ENCODE measurements at regions not wholly inside any gene's neighbourhood (a gene's known extent, or its start where the extent isn't known, plus 50 kb on each side); places are given as distances from the start of the nearest gene placed in this dataset.

DNA sequence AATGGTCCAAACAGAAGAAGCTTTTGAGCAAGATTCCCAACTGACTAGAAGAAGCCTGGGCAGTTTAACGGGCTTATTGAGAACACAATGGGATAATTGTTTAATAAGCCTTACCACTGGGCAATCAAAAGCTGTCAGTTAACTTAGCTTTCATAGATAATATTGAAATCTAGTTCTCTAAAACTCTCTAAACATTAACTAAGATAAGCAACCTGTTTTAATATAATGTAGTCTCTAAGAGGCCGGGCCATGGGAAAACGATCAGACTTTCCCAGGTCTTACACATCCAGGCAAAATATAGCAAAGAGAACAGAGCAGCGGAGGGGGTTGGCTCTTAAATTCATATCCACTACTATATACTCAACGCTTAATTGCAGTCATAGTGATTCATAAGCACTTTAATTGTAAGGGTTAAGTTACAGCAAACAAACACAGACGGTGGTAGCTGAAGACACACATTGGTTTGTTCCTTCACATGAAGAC is 128.0 kb upstream of the FAM83B start:
- DNase-seq, result peak; percentile 85

DNA sequence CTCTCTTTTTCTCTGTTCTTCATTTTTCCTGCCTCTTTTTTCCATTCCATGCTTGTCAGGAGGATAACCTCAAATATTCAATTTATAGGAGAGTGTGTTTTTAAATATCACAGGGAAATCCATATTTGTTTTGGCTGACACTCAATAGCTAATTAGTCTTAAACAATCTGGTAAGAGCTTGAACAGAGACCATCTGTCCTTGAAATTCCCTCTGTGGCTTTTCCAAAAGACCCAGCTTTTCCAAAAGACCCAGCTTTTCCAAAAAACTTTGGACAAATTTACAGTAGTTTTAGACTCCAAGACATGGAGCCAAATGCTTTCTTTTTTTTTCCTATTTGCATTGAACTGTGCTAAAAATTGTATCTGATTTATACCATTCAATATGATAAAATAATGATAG is 127.4 kb upstream of the FAM83B start:
- DNase-seq, result peak; percentile 86

GRCh38 chr6:54719633-54720032 is 126.9 kb upstream of the FAM83B start:
- peak; percentile 27 for DNase-seq

GRCh38 chr6:54722328-54722727 is 124.2 kb upstream of the FAM83B start:
- DNase-seq, result no peak

DNA sequence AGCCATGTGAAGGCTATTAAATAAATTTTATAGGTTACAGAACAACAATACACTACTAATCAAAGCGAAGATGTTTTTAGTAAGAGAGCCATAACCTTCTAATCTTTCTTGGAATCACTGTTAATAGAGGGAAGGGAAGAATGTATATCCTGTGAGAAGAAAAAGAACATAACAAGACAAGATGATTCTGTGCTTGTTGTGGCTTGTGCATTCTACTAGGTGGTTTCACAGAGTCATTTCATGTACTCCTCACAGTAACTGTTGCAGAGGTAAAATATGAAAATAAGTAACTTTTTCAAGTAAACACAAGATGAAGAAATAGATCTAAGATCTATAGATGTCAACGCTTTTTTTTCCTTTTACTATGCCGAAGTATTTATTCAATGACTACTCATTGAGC is 116.9 kb upstream of the FAM83B start:
- DNase-seq, result no peak

DNA sequence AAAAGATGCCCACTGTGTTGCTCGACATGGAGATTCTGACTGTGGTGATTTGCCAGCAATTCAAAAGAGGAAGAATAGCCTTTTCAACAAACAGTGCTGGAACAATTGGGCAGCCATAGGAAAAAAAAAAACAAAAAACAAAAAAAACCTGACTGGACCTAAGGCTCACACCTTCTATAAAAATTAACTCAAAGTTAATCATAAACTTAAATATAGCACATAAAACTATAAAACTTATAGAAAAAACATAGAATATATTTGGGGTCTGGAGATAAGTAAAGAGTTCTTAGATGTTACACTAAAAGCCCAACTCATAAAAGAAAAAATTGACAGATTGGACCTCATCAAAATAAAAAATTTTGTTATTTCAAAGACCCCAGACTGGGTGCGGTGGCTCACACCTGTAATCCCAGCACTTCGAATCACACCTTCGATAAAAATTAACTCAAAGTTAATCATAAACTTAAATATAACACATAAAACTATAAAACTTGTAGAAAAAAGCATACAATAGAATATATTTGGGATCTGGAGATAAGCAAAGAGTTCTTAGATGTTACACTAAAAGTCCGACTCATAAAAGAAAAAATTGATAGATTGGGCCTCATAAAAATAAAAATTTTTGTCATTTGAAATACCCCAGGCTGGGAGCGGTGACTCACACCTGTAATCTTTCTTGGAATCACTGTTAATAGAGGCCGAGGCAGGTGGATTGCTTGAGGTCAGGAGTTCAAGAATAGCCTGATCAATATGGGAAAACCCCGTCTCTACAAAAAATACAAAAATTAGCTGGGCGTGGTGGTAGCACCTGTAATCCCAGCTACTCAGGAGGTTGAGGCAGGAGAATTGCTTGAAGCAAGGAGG is 115.6 kb upstream of the FAM83B start:
- DNase-seq, result no peak

GRCh38 chr6:54737247-54737646 is 109.3 kb upstream of the FAM83B start:
- DNase-seq, result no peak

DNA sequence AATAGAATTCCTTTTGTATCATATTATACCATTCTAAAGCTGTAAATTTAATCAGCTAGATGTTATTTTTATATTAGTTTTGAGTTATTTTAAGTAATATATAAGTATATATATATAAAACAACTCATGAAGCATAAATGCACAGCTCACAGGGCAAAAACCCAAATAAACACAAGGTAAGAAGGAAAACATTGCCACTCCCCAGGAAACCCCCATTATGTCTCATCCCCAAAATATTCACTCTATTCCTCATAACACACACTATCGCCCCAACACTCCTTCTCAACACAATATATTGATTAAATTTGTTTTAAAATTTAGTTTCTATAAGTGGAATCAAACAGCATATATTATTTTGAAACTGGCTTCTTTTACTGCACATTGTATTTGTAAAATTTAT is 98.6 kb upstream of the FAM83B start:
- DNase-seq, result no peak

GRCh38 chr6:54754406-54754805 is 92.2 kb upstream of the FAM83B start:
- DNase-seq, result no peak

DNA sequence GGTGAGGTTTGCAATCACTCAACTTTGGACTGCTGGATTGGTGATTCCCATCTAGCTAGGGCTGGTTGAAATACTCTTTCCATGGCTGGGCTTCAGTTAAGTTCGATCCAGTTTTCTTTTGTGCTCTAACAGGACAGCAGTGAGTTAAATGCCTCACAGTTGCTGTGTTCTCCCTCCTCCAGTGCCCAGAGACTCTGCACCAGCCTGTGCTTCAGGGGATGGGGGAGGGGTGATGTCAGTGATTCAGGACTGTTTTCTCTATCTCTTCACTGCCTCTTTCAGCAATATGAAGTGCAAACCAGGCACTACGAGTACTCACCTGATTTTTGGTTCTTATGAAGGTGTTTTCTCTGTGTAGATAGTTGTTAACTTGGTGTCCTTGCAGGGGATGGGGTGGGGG is 88.2 kb upstream of the FAM83B start:
- no peak for DNase-seq

GRCh38 chr6:54768494-54768893 is 78.1 kb upstream of the FAM83B start:
- no peak for DNase-seq

- no peak for DNase-seq
Observed at GRCh38 chr6:54770328-54770727, 76.2 kb upstream of the FAM83B start.

DNA sequence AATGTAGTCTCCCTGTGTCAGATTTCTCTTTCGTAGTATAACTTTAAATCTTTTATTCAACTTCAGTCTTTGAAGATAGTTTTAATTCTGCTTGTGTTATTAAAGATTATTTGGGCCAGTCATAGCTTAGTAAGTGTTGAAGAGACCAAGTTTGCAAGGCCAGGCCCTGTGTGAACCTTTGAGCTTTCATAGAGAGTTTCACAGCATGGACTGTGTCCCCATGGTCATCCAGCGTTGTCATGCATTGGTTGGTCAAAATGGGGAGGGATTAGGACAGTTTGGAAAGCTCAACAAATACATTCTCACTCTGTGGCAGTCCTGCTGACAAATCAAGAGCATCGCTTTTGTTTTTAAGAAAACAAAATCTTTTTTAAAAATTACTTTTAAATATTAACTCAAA is 74.6 kb upstream of the FAM83B start:
- DNase-seq, result no peak

GRCh38 chr6:54772610-54773009 is 74.0 kb upstream of the FAM83B start:
- DNase-seq, result no peak

DNA sequence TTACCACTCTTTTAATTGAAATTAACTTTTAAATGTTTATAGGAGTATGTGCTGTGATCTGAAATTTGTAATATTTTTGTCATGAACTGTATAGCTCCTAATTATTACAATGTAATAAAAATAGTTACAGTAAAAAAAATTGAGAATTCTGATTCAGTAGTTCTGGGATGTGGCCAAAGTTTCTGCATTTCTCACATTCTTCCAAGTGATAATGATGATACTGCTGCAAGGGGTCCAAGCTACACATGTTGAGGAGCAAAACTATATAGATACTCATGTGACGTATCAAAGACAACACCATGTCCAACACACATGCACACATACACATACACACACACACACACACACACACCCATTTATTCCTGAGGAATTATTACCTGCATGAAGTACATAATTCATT is 71.0 kb upstream of the FAM83B start:
- no peak for DNase-seq

- no peak for DNase-seq
Observed at GRCh38 chr6:54776891-54777290, 69.7 kb upstream of the FAM83B start.

DNA sequence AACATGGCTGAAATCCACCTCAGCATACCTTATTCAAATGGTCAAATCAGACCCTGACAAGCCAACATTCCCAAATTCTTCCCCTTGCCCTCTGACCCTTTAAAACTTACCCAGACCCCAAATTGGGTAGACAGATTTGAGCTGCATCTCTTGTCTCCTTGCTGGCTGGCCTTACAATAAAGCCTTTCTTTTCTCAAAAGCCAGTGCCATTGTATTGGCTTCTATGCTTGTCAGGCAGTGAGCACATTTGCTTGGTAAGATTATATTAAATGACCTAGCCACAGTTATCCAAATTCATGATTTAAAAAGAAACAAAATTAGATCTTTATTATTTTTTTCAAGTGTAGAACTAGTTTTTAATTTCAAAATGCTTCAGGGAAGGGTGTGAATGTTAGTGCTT is 67.8 kb upstream of the FAM83B start:
- DNase-seq, result no peak

DNA sequence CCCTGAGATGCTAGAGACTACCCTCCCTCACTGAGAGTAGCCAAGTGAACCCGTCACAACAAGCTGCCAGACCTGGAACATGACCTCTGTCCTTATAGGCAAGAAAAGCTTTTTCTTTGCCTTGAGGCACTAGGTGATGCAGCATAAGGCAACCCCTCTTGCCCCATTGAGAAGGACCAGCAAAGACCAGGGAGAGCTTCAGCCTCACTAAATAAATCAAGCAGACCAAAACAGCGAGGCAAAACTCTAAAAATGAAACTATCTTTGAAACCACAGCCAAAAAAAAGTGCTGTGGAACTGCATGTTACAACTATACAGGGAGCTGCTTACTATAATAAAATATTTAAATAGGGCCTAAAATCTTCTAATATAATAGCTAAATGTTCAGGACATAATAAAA is 62.6 kb upstream of the FAM83B start:
- no peak for DNase-seq

- DNase-seq, result no peak
Observed at GRCh38 chr6:54786154-54786553, 60.4 kb upstream of the FAM83B start.

DNA sequence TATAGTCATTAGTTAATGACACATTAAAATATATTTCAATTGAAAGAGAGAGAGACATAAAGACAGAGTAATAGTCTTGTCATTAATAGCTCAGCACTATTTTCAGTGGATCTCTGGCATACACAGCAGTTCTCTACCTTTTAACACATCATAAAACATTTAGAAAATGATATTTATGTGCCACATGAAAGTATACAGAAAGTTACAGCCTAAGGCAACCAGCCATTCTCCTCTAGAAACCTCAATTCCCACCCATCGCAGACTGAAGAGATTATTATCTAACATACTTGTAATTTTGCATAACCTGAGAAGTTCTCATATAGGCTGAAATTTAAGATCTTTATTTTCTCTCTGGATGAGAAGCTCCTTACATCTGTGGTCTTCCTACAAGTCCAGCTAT is 58.7 kb upstream of the FAM83B start:
- DNase-seq, result no peak

All from DMS 273 treated with DMSO at 0.1 percent for 48 hours (cell line).